ENCODE measurements at regions not wholly inside any gene's neighbourhood (a gene's known extent, or its start where the extent isn't known, plus 50 kb on each side); places are given as distances from the start of the nearest gene placed in this dataset.

- DNase-seq (ENCODE audit: low spot score) (no peak), FAIRE-seq (no peak), ATAC-seq (no peak)
- no peak overlapping the region for H3K9ac ChIP-seq (ENCODE audit: insufficient read depth, low read depth, low read length)
- no peak overlapping the region for H3K4me3 ChIP-seq (replicated peaks in 1 of 3; ENCODE audit: insufficient read depth in 1 of 3, low read depth in 2 of 3, low read length in 3 of 3)
- POLR2A ChIA-PET: no interaction called here
- peaks cover 8% of the 10 kb centered on the region; the same call in 1 of the 2 replicates for H4K20me1 ChIP-seq (ENCODE audit: insufficient read depth, low read length)
- peaks cover 11 to 41% of the 10 kb centered on the region in 2 experiments; a peak in 4 of 5 replicates for H3K27me3 ChIP-seq (ENCODE audit: control insufficient read depth in 1 of 2, insufficient read depth in 2 of 2, low read length in 2 of 2)
- no peaks in the 10 kb centered on the region for H3K9me3 ChIP-seq (ENCODE audit: low read length)
- peaks cover 22% of the 10 kb centered on the region for H3K4me1 ChIP-seq (ENCODE audit: insufficient read depth, low read length)
- WGBS (ENCODE audit: low lambda C conversion rate): 85% methylated on average over 21 of the region's 22 CpGs
- H2AFZ ChIP-seq (ENCODE audit: low read length): no peak overlapping the region
- no peaks in the 10 kb centered on the region for H3K36me3 ChIP-seq (replicated peaks in 1 of 2; ENCODE audit: control insufficient read depth in 1 of 2, insufficient read depth in 2 of 2, low read length in 2 of 2)
- no peaks in the 10 kb centered on the region for H3K79me2 ChIP-seq (ENCODE audit: insufficient read depth, low read length)
- no peak overlapping the region for H3K4me2 ChIP-seq (ENCODE audit: low read depth, low read length)
- CTCF ChIA-PET (ENCODE audit: low intra/inter-chr PET ratio, low total read pairs): no interaction called here
- no peak overlapping the region for H3K27ac ChIP-seq (ENCODE audit: extremely low read length, insufficient read depth, low read length)
- in situ Hi-C loops (cut with HindIII; ENCODE audit: extremely low pct_ligation_motif_present, low pct_unique_long_range_greater_than_20kb) (no loop called here), intact Hi-C loops (cut with micrococcal nuclease; ENCODE audit: unreplicated experiment) (no loop called here)
- no TSS peak for BruUV-seq (replicated peaks)
- no peak for TF ChIP-seq KDM5B (CRISPR knock-in tag; IDR thresholded peaks at IDR 0.05; ENCODE audit: borderline replicate concordance)
- no peak for TF ChIP-seq XBP1 (CRISPR knock-in tag; IDR thresholded peaks at IDR 0.05)
- TF ChIP-seq ZNF121 (CRISPR knock-in tag; IDR thresholded peaks at IDR 0.05): no peak
- no peak for TF ChIP-seq SOX6 (IDR thresholded peaks at IDR 0.05)
- no peak for TF ChIP-seq SOX6 (CRISPR knock-in tag; IDR thresholded peaks at IDR 0.05)
- TF ChIP-seq NFRKB (IDR thresholded peaks at IDR 0.05): no peak
- TF ChIP-seq U2AF2 (IDR thresholded peaks at IDR 0.05; ENCODE audit: low read depth, low read length): no peak
- no peak for TF ChIP-seq ZBTB42 (CRISPR knock-in tag; IDR thresholded peaks at IDR 0.05)
- no peak for TF ChIP-seq SAP130 (CRISPR knock-in tag; IDR thresholded peaks at IDR 0.05; ENCODE audit: low read depth)
- TF ChIP-seq NFE2 (CRISPR knock-in tag; IDR thresholded peaks at IDR 0.05): no peak
- no peak for TF ChIP-seq ZNF784 (CRISPR knock-in tag; IDR thresholded peaks at IDR 0.05; ENCODE audit: borderline replicate concordance)
- no peak for TF ChIP-seq ZNF775 (CRISPR knock-in tag; IDR thresholded peaks at IDR 0.05; ENCODE audit: borderline replicate concordance)
- no peak for TF ChIP-seq ATF5 (CRISPR knock-in tag; IDR thresholded peaks at IDR 0.05; ENCODE audit: low read depth)
- TF ChIP-seq THAP9 (CRISPR knock-in tag; IDR thresholded peaks at IDR 0.05; ENCODE audit: borderline replicate concordance): no peak
- TF ChIP-seq ZNF414 (CRISPR knock-in tag; IDR thresholded peaks at IDR 0.05): no peak
- no peak for TF ChIP-seq REL (CRISPR knock-in tag; conservative IDR thresholded peaks at IDR 0.05)
Observed at GRCh38 chr16:85475691-85476300, 137.3 kb upstream of the GSE1 start.
